ENCODE measurements at regions not wholly inside any gene's neighbourhood (a gene's known extent, or its start where the extent isn't known, plus 50 kb on each side); places are given as distances from the start of the nearest gene placed in this dataset.

- TF ChIP-seq EZH2 (IDR thresholded peaks at IDR 0.05) (no peak), POLR2AphosphoS5 (IDR thresholded peaks at IDR 0.05; ENCODE audit: borderline replicate concordance, low read depth, low read length) (no peak)
These were observed 185.4 kb downstream of the BCAS1 start for GRCh38 chr20:53884859-53885541.

Measured in SK-N-MC (cell line).